SK-N-SH treated with all-trans-retinoic acid at 6 μM for 48 hours (cell line): ENCODE measurements at regions not wholly inside any gene's neighbourhood (a gene's known extent, or its start where the extent isn't known, plus 50 kb on each side); places are given as distances from the start of the nearest gene placed in this dataset.

ENCODE experiments used
- ATAC-seq: fragments of 200-7000 bp; cut with Tn5 transposase; 3 replicates; pipeline ENCODE4 v1.9.1; 2020; ENCODE audit warnings: mild to moderate bottlenecking, moderate library complexity
- ARNTL ChIP-seq: fragments of 450-650 bp; formaldehyde crosslinking; IDR thresholded peaks from 2 replicates; pipeline ENCODE4 v1.5.0; 2020; ENCODE audit warnings: low read depth, mild to moderate bottlenecking, moderate library complexity, borderline replicate concordance
- BACH2 ChIP-seq: fragments of 250-450 bp; sonication (Bioruptor Pico); IDR thresholded peaks from 2 replicates; pipeline ENCODE4 v1.9.0; 2021; ENCODE audit warnings: mild to moderate bottlenecking, borderline replicate concordance
- CREB5 ChIP-seq: fragments of 250-450 bp; sonication (Bioruptor Pico); IDR thresholded peaks from 2 replicates; pipeline ENCODE4 v1.5.1; 2020; ENCODE audit warnings: low read depth, mild to moderate bottlenecking, moderate library complexity
- CSDC2 ChIP-seq: fragments of 250-450 bp; sonication (Bioruptor Pico); IDR thresholded peaks from 2 replicates; pipeline ENCODE4 v1.5.0; 2020; ENCODE audit warnings: mild to moderate bottlenecking, moderate library complexity
- CSRNP3 ChIP-seq: fragments of 250-450 bp; sonication (Bioruptor Pico); IDR thresholded peaks from 2 replicates; pipeline ENCODE4 v1.5.1; 2021; ENCODE audit warnings: mild to moderate bottlenecking, moderate library complexity
- ESRRG ChIP-seq: fragments of 250-450 bp; sonication (Bioruptor Pico); IDR thresholded peaks from 2 replicates; pipeline ENCODE4 v1.6.1; 2021; ENCODE audit warnings: mild to moderate bottlenecking
- ISL1 ChIP-seq: fragments of 250-450 bp; sonication (Bioruptor Pico); IDR thresholded peaks from 2 replicates; pipeline ENCODE4 v2.1.2; 2022; ENCODE audit warnings: mild to moderate bottlenecking, moderate library complexity
- OSR1 ChIP-seq: fragments of 250-450 bp; sonication (Bioruptor Pico); IDR thresholded peaks from 2 replicates; pipeline ENCODE4 v1.8.0; 2022; ENCODE audit warnings: moderate library complexity, mild to moderate bottlenecking, inconsistent platforms
- PATZ1 ChIP-seq: fragments of 250-450 bp; sonication (Bioruptor Pico); IDR thresholded peaks from 2 replicates; pipeline ENCODE4 v1.8.0; 2020; ENCODE audit warnings: mild to moderate bottlenecking, moderate library complexity, borderline replicate concordance
- POU6F1 ChIP-seq: fragments of 250-450 bp; sonication (Bioruptor Pico); IDR thresholded peaks from 2 replicates; pipeline ENCODE4 v1.8.0; 2021; ENCODE audit warnings: low read depth, mild to moderate bottlenecking, moderate library complexity, borderline replicate concordance
- PPARA ChIP-seq: fragments of 250-450 bp; sonication (Bioruptor Pico); IDR thresholded peaks from 2 replicates; pipeline ENCODE4 v1.5.0; 2020; ENCODE audit warnings: mild to moderate bottlenecking, borderline replicate concordance
- SNAI2 ChIP-seq: fragments of 250-450 bp; sonication (Bioruptor Pico); IDR thresholded peaks from 2 replicates; pipeline ENCODE4 v1.5.0; 2020; ENCODE audit warnings: mild to moderate bottlenecking, moderate library complexity
- TCF4 ChIP-seq: fragments of 250-450 bp; sonication (Bioruptor Pico); IDR thresholded peaks from 2 replicates; pipeline ENCODE4 v1.8.0; 2021; ENCODE audit warnings: mild to moderate bottlenecking, moderate library complexity, borderline replicate concordance
- TOX ChIP-seq: fragments of 250-450 bp; sonication (Bioruptor Pico); IDR thresholded peaks from 2 replicates; pipeline ENCODE4 v1.8.0; 2021; ENCODE audit warnings: mild to moderate bottlenecking, moderate library complexity, borderline replicate concordance
- TSHZ2 ChIP-seq: fragments of 250-450 bp; sonication (Bioruptor Pico); IDR thresholded peaks from 2 replicates; pipeline ENCODE4 v1.5.0; 2020; ENCODE audit warnings: mild to moderate bottlenecking, moderate library complexity
- ZC3H10 ChIP-seq: fragments of 250-450 bp; sonication (Bioruptor Pico); IDR thresholded peaks from 2 replicates; pipeline ENCODE4 v1.5.1; 2021; ENCODE audit warnings: mild to moderate bottlenecking, moderate library complexity
- ZFP3 ChIP-seq: fragments of 250-450 bp; sonication (Bioruptor Pico); IDR thresholded peaks from 2 replicates; pipeline ENCODE4 v1.5.0; 2020; ENCODE audit warnings: mild to moderate bottlenecking, moderate library complexity
- ZNF565 ChIP-seq: fragments of 450-650 bp; formaldehyde crosslinking; conservative IDR thresholded peaks from 2 replicates; pipeline ENCODE4 v1.5.0; 2020; ENCODE audit warnings: low read depth, mild to moderate bottlenecking, moderate library complexity
- ZNF70 ChIP-seq: fragments of 450-650 bp; formaldehyde crosslinking; IDR thresholded peaks from 2 replicates; pipeline ENCODE4 v1.5.0; 2020; ENCODE audit warnings: mild to moderate bottlenecking, moderate library complexity
- ZNF8 ChIP-seq: fragments of 450-650 bp; formaldehyde crosslinking; IDR thresholded peaks from 2 replicates; pipeline ENCODE4 v1.5.0; 2020; ENCODE audit warnings: mild to moderate bottlenecking, moderate library complexity

GRCh38 chr5:118228489-118228888 is 759.9 kb downstream of the DTWD2 start:
- no peak for ATAC-seq
- TF ChIP-seq ZFP3 (CRISPR knock-in tag) (no peak), ARNTL (no peak)

- TF ChIP-seq ISL1 (CRISPR knock-in tag) (no peak), CSRNP3 (CRISPR knock-in tag) (no peak), PPARA (CRISPR knock-in tag) (no peak), POU6F1 (CRISPR knock-in tag) (no peak)
- no peak for ATAC-seq
These were observed 763.8 kb downstream of the DTWD2 start for GRCh38 chr5:118224546-118224945.

- ATAC-seq, result no peak
- TF ChIP-seq CSRNP3 (CRISPR knock-in tag), result no peak
- no peak for TF ChIP-seq SNAI2 (CRISPR knock-in tag)
- TF ChIP-seq CREB5, result no peak
- no peak for TF ChIP-seq OSR1
- no peak for TF ChIP-seq ZNF8 (CRISPR knock-in tag)
- no peak for TF ChIP-seq ZNF565 (CRISPR knock-in tag)
- TF ChIP-seq BACH2 (CRISPR knock-in tag), result no peak
- TF ChIP-seq TSHZ2, result no peak
- no peak for TF ChIP-seq ZNF70 (CRISPR knock-in tag)
- no peak for TF ChIP-seq ESRRG
- no peak for TF ChIP-seq ZC3H10 (CRISPR knock-in tag)
- TF ChIP-seq ISL1 (CRISPR knock-in tag), result no peak
- TF ChIP-seq PATZ1, result no peak
- no peak for TF ChIP-seq ZFP3 (CRISPR knock-in tag)
- TF ChIP-seq TOX, result no peak
- no peak for TF ChIP-seq CSDC2
- TF ChIP-seq TCF4 (CRISPR knock-in tag), result no peak
- TF ChIP-seq POU6F1 (CRISPR knock-in tag), result no peak
These were observed 767.7 kb downstream of the DTWD2 start for GRCh38 chr5:118220556-118221195.
